Esophagus muscularis mucosa (tissue), 4 donors: ENCODE measurements at regions not wholly inside any gene's neighbourhood (a gene's known extent, or its start where the extent isn't known, plus 50 kb on each side); places are given as distances from the start of the nearest gene placed in this dataset.

Source experiments
- DNase-seq: peaks from one replicate; pipeline ENCODE4 v3.0.0-alpha.2; 2017; ENCODE audit errors: extremely low spot score
- H3K27ac ChIP-seq, 4 donors: fragments of 200-600 bp; sonication (generic); replicated peaks in 1 of 4; 1 replicate in 3 of 4; 2 replicates in 1 of 4; pipeline ENCODE4 v1.5.1; 2016 to 2019; ENCODE audit warnings: mild to moderate bottlenecking in 1 of 4
- H3K27me3 ChIP-seq, 4 donors: fragments of 200-600 bp; sonication (generic); one replicate each; pipeline versions ENCODE4 v1.5.1 to v1.6.0; 2016 to 2019
- H3K36me3 ChIP-seq, 4 donors: fragments of 200-600 bp; sonication (generic); one replicate each; pipeline ENCODE4 v1.5.1; 2016 to 2019
- H3K4me1 ChIP-seq, 4 donors: fragments of 200-600 bp; sonication (generic); one replicate each; pipeline ENCODE4 v1.5.1; 2016 to 2019
- H3K4me3 ChIP-seq, 4 donors: fragments of 200-600 bp; sonication (generic); 1 replicate in 2 of 4; 2 replicates in 2 of 4; pipeline ENCODE4 v1.5.1; 2016 to 2019; ENCODE audit warnings: mild to moderate bottlenecking in 4 of 4, moderate library complexity in 1 of 4
- H3K9me3 ChIP-seq, 4 donors: fragments of 200-600 bp; sonication (generic); 1 replicate in 3 of 4; 2 replicates in 1 of 4; pipeline ENCODE4 v1.5.1; 2016 to 2019
- CTCF ChIP-seq, 3 experiments: fragments of 200-600 bp in 2 of 3; fragments of 450-650 bp in 1 of 3; sonication (generic) in 2 of 3; IDR thresholded peaks; one replicate each; pipeline ENCODE4 v1.5.1; 2017 to 2019; ENCODE audit warnings: antibody characterized with exemption in 3 of 3, mild to moderate bottlenecking in 2 of 3, moderate library complexity in 1 of 3
- EP300 ChIP-seq: sonication (generic); formaldehyde crosslinking; IDR thresholded peaks from one replicate; pipeline ENCODE4 v1.6.1; 2017; ENCODE audit warnings: antibody characterized with exemption
- POLR2A ChIP-seq: fragments of 450-650 bp; IDR thresholded peaks from one replicate; pipeline ENCODE4 v1.6.1; 2017; ENCODE audit warnings: antibody characterized with exemption, moderate library complexity, mild to moderate bottlenecking, low read depth
- POLR2AphosphoS5 ChIP-seq, 2 donors: sonication (generic); formaldehyde crosslinking; IDR thresholded peaks; one replicate each; pipeline ENCODE4 v1.6.1; 2017; ENCODE audit warnings: antibody characterized with exemption in 2 of 2
- WGBS: methylation state at CpG from one replicate; pipeline ENCODE4 v1.1.5; 2018; 5-methylcytosine and 5-hydroxymethylcytosine counted together
- intact Hi-C: fragments of 100-400 bp; cut with DNase I; formaldehyde crosslinking; loops from one replicate; pipeline ENCODE4 v1.15.1; 2023

- no peak overlapping the region for H3K27ac ChIP-seq
- H3K9me3 ChIP-seq, result no peaks in the 10 kb centered on the region
- H3K4me3 ChIP-seq, result no peak overlapping the region
- H3K4me1 ChIP-seq, result peaks cover 16 to 32% (median 23%) of the 10 kb centered on the region in 4 donors
- DNase-seq, result no peak
- intact Hi-C loops, result no loop called here
- TF ChIP-seq EP300, result no peak
- no peak for TF ChIP-seq POLR2A
- TF ChIP-seq CTCF (IDR thresholded peaks at IDR 0.05), result no peak
- no peak for TF ChIP-seq POLR2AphosphoS5 (IDR thresholded peaks at IDR 0.05)
- WGBS, result 87% methylated on average over 1 of the region's 1 CpG
- no peaks in the 10 kb centered on the region for H3K36me3 ChIP-seq
- H3K27me3 ChIP-seq, result no peaks in the 10 kb centered on the region
Observed at GRCh38 chr9:575139-575538, 266.4 kb upstream of the DMRT1 start.

- no peak overlapping the region for H3K27ac ChIP-seq
- no peak overlapping the region for H3K4me3 ChIP-seq
- TF ChIP-seq POLR2A (no peak), EP300 (no peak), CTCF (IDR thresholded peaks at IDR 0.05) (no peak), POLR2AphosphoS5 (IDR thresholded peaks at IDR 0.05) (no peak)
- intact Hi-C loops, result no loop called here
- H3K9me3 ChIP-seq, result no peaks in the 10 kb centered on the region
- peaks cover 0 to 6% (median 0%) of the 10 kb centered on the region in 4 donors for H3K4me1 ChIP-seq
- H3K36me3 ChIP-seq, result no peaks in the 10 kb centered on the region
- no peaks in the 10 kb centered on the region for H3K27me3 ChIP-seq
- DNase-seq, result no peak
- 98% methylated on average over 30 of the region's 39 CpGs for WGBS
Observed at GRCh38 chr9:580652-581342, 260.7 kb upstream of the DMRT1 start.

GRCh38 chr9:581673-582497 lies 259.6 kb upstream of the DMRT1 start:
- TF ChIP-seq CTCF (IDR thresholded peaks at IDR 0.05), result no peak
- no peak for TF ChIP-seq POLR2A
- TF ChIP-seq POLR2AphosphoS5 (IDR thresholded peaks at IDR 0.05), result no peak
- TF ChIP-seq EP300, result no peak
- no peaks in the 10 kb centered on the region for H3K27me3 ChIP-seq
- H3K9me3 ChIP-seq, result no peaks in the 10 kb centered on the region
- no peak overlapping the region for H3K4me3 ChIP-seq
- no peak for DNase-seq
- WGBS, result 78% methylated on average over 7 of the region's 7 CpGs
- H3K4me1 ChIP-seq, result peaks cover 0 to 3% (median 0%) of the 10 kb centered on the region in 4 donors
- H3K36me3 ChIP-seq, result no peaks in the 10 kb centered on the region
- intact Hi-C loops, result no loop called here
- no peak overlapping the region for H3K27ac ChIP-seq

- no peaks in the 10 kb centered on the region for H3K36me3 ChIP-seq
- H3K27ac ChIP-seq, result no peak overlapping the region
- intact Hi-C loops, result no loop called here
- no peaks in the 10 kb centered on the region for H3K27me3 ChIP-seq
- 78% methylated on average over 3 of the region's 3 CpGs for WGBS
- DNase-seq, result no peak
- peaks cover 0 to 3% (median 0%) of the 10 kb centered on the region in 4 donors for H3K4me1 ChIP-seq
- H3K4me3 ChIP-seq, result no peak overlapping the region
- no peak for TF ChIP-seq POLR2AphosphoS5 (IDR thresholded peaks at IDR 0.05)
- no peak for TF ChIP-seq EP300
- no peak for TF ChIP-seq CTCF (IDR thresholded peaks at IDR 0.05)
- TF ChIP-seq POLR2A, result no peak
- H3K9me3 ChIP-seq, result no peaks in the 10 kb centered on the region
Observed at GRCh38 chr9:582775-583174, 258.7 kb upstream of the DMRT1 start.
